GM23338 (cell line): ENCODE measurements at regions not wholly inside any gene's neighbourhood (a gene's known extent, or its start where the extent isn't known, plus 50 kb on each side); places are given as distances from the start of the nearest gene placed in this dataset.

Experiments used
- ATAC-seq: fragments of 200-7000 bp; cut with Tn5 transposase; 3 replicates; pipeline ENCODE4 v1.9.1; 2020
- DNase-seq: peaks from one replicate; pipeline ENCODE4 v3.0.0-alpha.2; 2015; ENCODE audit warnings: low spot score
- H2AFZ ChIP-seq: fragments of 200-600 bp; sonication (generic); 2 replicates; pipeline ENCODE4 v1.8.0; 2016; ENCODE audit warnings: antibody characterized with exemption, mild to moderate bottlenecking, moderate library complexity
- H3F3A ChIP-seq: fragments of 200-600 bp; sonication (generic); replicated peaks from 2 replicates; pipeline ENCODE4 v1.8.0; 2017; ENCODE audit warnings: antibody characterized with exemption, mixed run types, low read depth
- H3K27ac ChIP-seq: fragments of 200-600 bp; sonication (generic); 2 replicates; pipeline ENCODE4 v1.6.1; 2016; ENCODE audit warnings: low read depth
- H3K27me3 ChIP-seq: fragments of 200-600 bp; sonication (generic); 2 replicates; pipeline ENCODE4 v1.8.0; 2016; ENCODE audit warnings: mild to moderate bottlenecking, mixed run types, moderate library complexity; ENCODE audit not compliant: insufficient read depth
- H3K36me3 ChIP-seq: fragments of 200-600 bp; sonication (generic); 2 replicates; pipeline ENCODE4 v1.8.0; 2016; ENCODE audit warnings: mild to moderate bottlenecking; ENCODE audit not compliant: insufficient read depth
- H3K4me1 ChIP-seq: fragments of 200-600 bp; sonication (generic); 2 replicates; pipeline ENCODE4 v1.8.0; 2016; ENCODE audit warnings: mild to moderate bottlenecking, moderate library complexity; ENCODE audit not compliant: insufficient read depth
- H3K4me2 ChIP-seq: fragments of 200-600 bp; sonication (generic); 2 replicates; pipeline ENCODE4 v1.7.1; 2017; ENCODE audit warnings: mixed run types
- H3K4me3 ChIP-seq: fragments of 200-600 bp; sonication (generic); 2 replicates; pipeline ENCODE4 v1.6.1; 2016; ENCODE audit warnings: mixed run types
- H3K79me2 ChIP-seq: fragments of 200-600 bp; sonication (generic); replicated peaks from 2 replicates; pipeline ENCODE4 v1.8.0; 2017; ENCODE audit warnings: mild to moderate bottlenecking; ENCODE audit not compliant: insufficient read depth
- H3K9me2 ChIP-seq: fragments of 200-600 bp; sonication (generic); 2 replicates; pipeline ENCODE4 v1.8.0; 2017; ENCODE audit not compliant: insufficient read depth
- H4K20me1 ChIP-seq: fragments of 200-600 bp; sonication (generic); replicated peaks from 2 replicates; pipeline ENCODE4 v1.8.0; 2017; ENCODE audit warnings: mild to moderate bottlenecking; ENCODE audit not compliant: insufficient read depth
- H3K27ac Mint-ChIP-seq: 2 replicates; pipeline ENCODE4 v1.8.0; 2020; ENCODE audit warnings: inconsistent platforms, mild to moderate bottlenecking, moderate library complexity, mixed read lengths
- H3K27me3 Mint-ChIP-seq: 3 replicates; pipeline ENCODE4 v1.8.0; 2022; ENCODE audit warnings: low read depth, mild to moderate bottlenecking, moderate library complexity, mixed read lengths, inconsistent platforms; ENCODE audit not compliant: insufficient read depth, poor library complexity
- H3K36me3 Mint-ChIP-seq: 3 replicates; pipeline ENCODE4 v1.8.0; 2021; ENCODE audit warnings: low read depth, mild to moderate bottlenecking, inconsistent platforms, moderate library complexity, mixed read lengths
- H3K4me1 Mint-ChIP-seq: 3 replicates; pipeline ENCODE4 v1.8.0; 2020; ENCODE audit warnings: mild to moderate bottlenecking, inconsistent platforms, mixed read lengths
- H3K4me3 Mint-ChIP-seq: 3 replicates; pipeline ENCODE4 v1.8.0; 2021; ENCODE audit warnings: moderate library complexity, mild to moderate bottlenecking, inconsistent platforms, mixed read lengths
- H3K9me3 Mint-ChIP-seq: 3 replicates; pipeline ENCODE4 v1.8.0; 2020; ENCODE audit warnings: moderate library complexity, mild to moderate bottlenecking, inconsistent platforms, mixed read lengths
- ETS1 ChIP-seq: IDR thresholded peaks from 2 replicates; pipeline ENCODE4 v1.6.1; 2016; ENCODE audit warnings: antibody characterized with exemption
- REST ChIP-seq: IDR thresholded peaks from one replicate; pipeline ENCODE4 v1.6.1; 2018; ENCODE audit warnings: antibody characterized with exemption; ENCODE audit not compliant: unreplicated experiment
- STAT1 ChIP-seq: IDR thresholded peaks from one replicate; pipeline ENCODE4 v1.6.1; 2016; ENCODE audit warnings: antibody characterized with exemption; ENCODE audit not compliant: unreplicated experiment
- ZNF114 ChIP-seq: fragments of 250-450 bp; sonication (Bioruptor Pico); IDR thresholded peaks from 2 replicates; pipeline ENCODE4 v1.5.0; 2020; ENCODE audit warnings: mild to moderate bottlenecking, moderate library complexity
- ZNF462 ChIP-seq: fragments of 250-450 bp; sonication (Bioruptor Pico); IDR thresholded peaks from 2 replicates; pipeline ENCODE4 v1.5.0; 2020; ENCODE audit warnings: mild to moderate bottlenecking, moderate library complexity

GRCh38 chr17:45675012-45675411 lies 109.1 kb upstream of the CRHR1 start (continued):
- TF ChIP-seq ZNF462: no peak

GRCh38 chr17:45675892-45676291 lies 108.2 kb upstream of the CRHR1 start:
- ATAC-seq: no peak
- H3F3A ChIP-seq: no peaks in the 10 kb centered on the region
- no peaks in the 10 kb centered on the region for H3K4me1 Mint-ChIP-seq
- TF ChIP-seq ETS1: no peak
- TF ChIP-seq ZNF114 (CRISPR knock-in tag): no peak
- TF ChIP-seq REST: no peak
- TF ChIP-seq ZNF462: no peak
- no peak for TF ChIP-seq STAT1

More at GRCh38 chr17:45675892-45676291, 108.2 kb upstream of the CRHR1 start:
- H3K4me1 ChIP-seq: no peaks in the 10 kb centered on the region
- H3K4me3 ChIP-seq: no peak overlapping the region
- H3K4me3 Mint-ChIP-seq: no peak overlapping the region
- H3K27ac Mint-ChIP-seq: no peak overlapping the region
- H3K9me3 Mint-ChIP-seq: no peaks in the 10 kb centered on the region
- H3K27me3 ChIP-seq: no peaks in the 10 kb centered on the region
- DNase-seq: no peak
- no peaks in the 10 kb centered on the region for H3K36me3 Mint-ChIP-seq
- H3K27ac ChIP-seq: no peak overlapping the region
- H3K36me3 ChIP-seq: no peaks in the 10 kb centered on the region
- no peaks in the 10 kb centered on the region for H3K27me3 Mint-ChIP-seq
- no peak overlapping the region for H2AFZ ChIP-seq
- H3K4me2 ChIP-seq: no peak overlapping the region
- no peaks in the 10 kb centered on the region for H4K20me1 ChIP-seq
- H3K9me2 ChIP-seq: no peaks in the 10 kb centered on the region
- no peaks in the 10 kb centered on the region for H3K79me2 ChIP-seq
